Neuron (in vitro differentiated cells): ENCODE measurements at regions not wholly inside any gene's neighbourhood (a gene's known extent, or its start where the extent isn't known, plus 50 kb on each side); places are given as distances from the start of the nearest gene placed in this dataset.
"Not testable (repeated sequence)": the region's sequence is repeated elsewhere in the genome, so short reads cannot be mapped to it uniquely, and the experiment has no call there.

Source experiments
- H2AFZ ChIP-seq: one replicate; pipeline ENCODE4 v1.6.1; 2013; ENCODE audit warnings: low read depth, mild to moderate bottlenecking, inconsistent platforms, low read length, moderate library complexity
- H3K27me3 ChIP-seq: one replicate; pipeline ENCODE4 v1.6.1; 2013; ENCODE audit warnings: low read length; ENCODE audit not compliant: insufficient read depth
- H3K36me3 ChIP-seq: one replicate; pipeline ENCODE4 v1.6.1; 2013; ENCODE audit warnings: low read length; ENCODE audit not compliant: insufficient read depth
- H3K4me1 ChIP-seq: one replicate; pipeline ENCODE4 v1.6.1; 2013; ENCODE audit warnings: low read length; ENCODE audit not compliant: insufficient read depth
- H3K4me3 ChIP-seq: 2 replicates; pipeline ENCODE4 v1.5.1; 2013; ENCODE audit warnings: mild to moderate bottlenecking, low read length, moderate library complexity
- H3K9me3 ChIP-seq: one replicate; pipeline ENCODE4 v1.6.1; 2013; ENCODE audit warnings: low read length

DNA sequence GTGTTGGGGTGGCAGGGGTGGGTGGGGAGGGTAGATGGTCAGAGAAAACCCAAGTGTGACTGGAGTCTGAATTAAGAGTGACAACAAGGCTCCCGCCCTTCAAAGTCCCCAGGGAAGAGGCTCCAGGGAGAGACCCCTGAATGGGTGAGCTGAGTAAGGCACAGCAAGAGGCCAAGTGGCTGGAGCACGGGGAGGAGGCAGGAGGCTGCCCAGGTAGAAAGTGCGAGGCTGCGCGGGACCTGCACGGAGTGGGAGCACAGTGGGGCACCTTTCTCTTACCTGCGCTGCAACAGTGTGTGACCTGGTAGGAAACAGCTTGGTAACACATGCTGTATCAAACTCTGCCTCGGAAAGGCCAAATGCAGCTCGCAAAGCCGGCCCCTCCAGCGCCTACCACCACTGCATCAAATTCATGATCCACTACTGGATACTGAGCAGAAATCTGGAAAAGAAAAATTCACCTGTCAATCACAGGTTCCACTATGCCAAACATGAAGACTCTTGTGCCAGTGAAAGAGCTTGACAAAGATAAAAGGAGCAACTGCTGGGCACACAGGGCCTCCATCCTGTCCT, 77.1 kb upstream of the TNK2 start:
- H3K27me3 ChIP-seq, H3K9me3 ChIP-seq, H3K4me3 ChIP-seq, H2AFZ ChIP-seq, H3K4me1 ChIP-seq: not testable (repeated sequence)
- peaks cover 14% of the 10 kb centered on the region for H3K36me3 ChIP-seq

DNA sequence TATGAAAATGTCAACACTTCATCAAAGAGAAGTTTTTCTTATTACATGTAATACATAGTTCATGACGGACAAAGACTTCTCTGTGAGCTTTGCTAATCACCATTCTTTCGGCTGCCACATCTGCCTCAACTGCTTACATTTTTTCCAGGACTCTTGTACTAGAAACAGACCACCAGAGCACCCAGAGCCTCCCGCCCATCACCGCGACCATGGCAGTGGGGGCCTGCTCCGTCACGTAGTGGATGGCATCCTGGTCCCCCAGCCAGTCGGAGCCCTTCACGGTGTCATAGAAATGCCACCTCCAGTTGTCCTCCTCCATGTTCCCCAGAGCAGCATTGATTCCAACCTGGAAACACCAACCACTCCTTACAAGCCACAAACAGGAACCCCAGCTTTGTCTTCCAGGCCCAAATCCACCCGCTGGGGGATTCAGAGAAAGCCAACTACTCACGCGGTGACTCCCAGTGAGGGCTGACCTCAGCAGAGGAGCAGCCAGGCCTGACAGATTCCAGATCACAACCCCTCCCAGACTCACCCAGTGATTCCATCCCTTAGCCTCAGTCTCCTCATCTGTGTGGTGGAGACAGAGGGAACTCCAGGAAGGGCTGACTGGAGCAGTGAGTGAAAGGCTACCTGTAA, 76.2 kb upstream of the TNK2 start:
- peaks cover 14% of the 10 kb centered on the region for H3K36me3 ChIP-seq
- H3K9me3 ChIP-seq, H3K4me1 ChIP-seq, H2AFZ ChIP-seq, H3K27me3 ChIP-seq, H3K4me3 ChIP-seq: not testable (repeated sequence)

DNA sequence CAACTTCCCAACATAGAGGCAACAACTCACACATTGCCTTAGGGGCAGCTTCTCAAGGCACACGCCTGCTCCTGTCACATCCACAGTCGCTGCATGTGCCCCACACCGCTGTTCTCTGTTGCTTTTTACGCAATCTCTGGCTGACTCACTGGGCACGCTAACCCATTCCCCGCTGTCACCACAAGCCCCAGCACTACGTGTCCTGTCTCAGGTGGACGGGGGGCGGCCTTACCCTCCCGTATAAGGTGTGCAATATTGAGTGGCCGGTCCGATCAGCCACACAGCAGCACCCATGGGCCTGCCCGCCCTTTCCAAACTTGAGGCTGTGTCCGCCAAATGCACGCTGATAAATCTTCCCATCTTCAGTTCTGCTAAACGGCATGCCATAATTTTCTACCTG, 75.5 kb upstream of the TNK2 start:
- peaks cover 17% of the 10 kb centered on the region for H3K36me3 ChIP-seq
- H2AFZ ChIP-seq, H3K9me3 ChIP-seq, H3K27me3 ChIP-seq, H3K4me3 ChIP-seq, H3K4me1 ChIP-seq: not testable (repeated sequence)

DNA sequence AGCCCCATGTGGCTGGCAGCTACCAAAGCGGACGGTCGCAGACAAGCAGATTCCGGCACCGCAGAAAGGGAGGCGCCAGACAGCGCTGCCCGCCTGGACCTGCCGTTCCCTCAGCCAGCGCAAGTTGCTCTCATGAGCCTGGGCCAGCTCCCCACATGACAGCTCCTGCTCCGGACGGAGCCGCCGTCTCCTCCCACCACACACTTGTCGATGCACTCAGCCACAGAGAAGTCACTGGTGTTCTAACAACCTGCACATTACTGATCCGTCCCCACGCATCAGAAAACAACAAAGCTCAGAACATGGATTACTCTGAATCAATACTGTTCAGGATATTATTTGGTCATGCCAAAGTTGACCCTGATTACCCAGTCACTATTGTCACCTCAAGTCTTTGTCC, 74.4 kb upstream of the TNK2 start:
- peaks cover 20% of the 10 kb centered on the region for H3K36me3 ChIP-seq
- not testable (repeated sequence) for H3K4me3 ChIP-seq, H3K9me3 ChIP-seq, H2AFZ ChIP-seq, H3K4me1 ChIP-seq, H3K27me3 ChIP-seq

DNA sequence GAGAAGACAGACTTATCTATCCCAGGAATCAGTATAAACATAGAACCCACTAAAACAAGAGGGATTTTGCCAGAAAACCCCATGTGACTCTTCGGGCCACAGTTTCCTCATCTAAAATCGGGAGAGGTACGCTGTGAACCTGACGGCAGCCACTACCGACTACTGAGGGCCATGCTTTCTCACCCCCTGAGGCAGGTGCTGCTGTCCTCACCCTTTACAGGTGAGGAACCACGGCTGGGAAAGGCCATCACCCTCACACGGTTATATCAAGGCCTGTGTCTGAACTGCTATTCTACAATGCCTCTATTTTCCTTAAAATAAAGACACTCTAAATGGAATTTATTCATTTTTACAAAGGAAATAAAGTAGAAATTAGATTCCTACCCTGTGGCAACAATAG, 73.4 kb upstream of the TNK2 start:
- not testable (repeated sequence) for H3K4me3 ChIP-seq, H2AFZ ChIP-seq, H3K9me3 ChIP-seq, H3K4me1 ChIP-seq, H3K27me3 ChIP-seq
- H3K36me3 ChIP-seq = peaks cover 21% of the 10 kb centered on the region

DNA sequence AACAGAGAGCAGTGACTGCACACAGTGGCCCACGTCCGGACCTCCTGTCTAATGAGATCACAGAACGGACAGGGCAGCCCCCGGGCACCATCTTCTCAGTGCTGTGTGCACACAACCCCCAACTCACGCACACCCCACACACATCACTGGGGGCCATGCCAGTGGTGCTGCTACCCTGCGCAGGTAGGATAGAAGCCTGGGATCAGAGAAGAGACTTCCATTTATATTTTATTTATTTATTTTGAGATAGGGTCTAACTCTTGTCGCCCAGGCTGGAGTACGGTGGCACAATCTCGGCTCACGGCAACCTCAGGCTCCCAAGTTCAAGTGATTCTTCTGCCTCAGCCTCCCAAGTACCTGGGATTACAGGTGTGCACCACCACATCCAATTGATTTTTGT, 71.5 kb upstream of the TNK2 start:
- H3K27me3 ChIP-seq, H2AFZ ChIP-seq, H3K4me3 ChIP-seq, H3K9me3 ChIP-seq, H3K4me1 ChIP-seq: not testable (repeated sequence)
- H3K36me3 ChIP-seq = peaks cover 31% of the 10 kb centered on the region

DNA sequence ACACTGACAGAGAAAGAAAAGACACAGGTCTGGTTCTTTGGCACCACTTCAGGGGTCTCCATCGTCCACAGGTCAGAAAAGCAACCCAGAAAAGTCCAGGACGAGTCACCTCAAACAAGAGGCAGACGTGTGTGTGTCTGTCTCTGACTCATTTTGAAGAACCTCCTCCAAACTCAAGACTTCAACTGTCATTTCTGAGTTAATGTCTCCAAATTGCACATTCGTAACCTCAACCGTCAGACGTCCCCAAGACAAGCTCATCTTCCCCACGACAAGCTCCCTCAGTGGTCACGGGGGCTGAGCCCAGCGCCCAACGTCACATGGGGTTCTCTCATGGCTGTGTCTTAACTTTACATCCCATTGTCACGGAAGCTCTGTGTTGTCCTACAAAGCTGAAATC, 70.2 kb upstream of the TNK2 start:
- H2AFZ ChIP-seq, H3K4me1 ChIP-seq, H3K4me3 ChIP-seq, H3K9me3 ChIP-seq, H3K27me3 ChIP-seq: not testable (repeated sequence)
- peaks cover 31% of the 10 kb centered on the region for H3K36me3 ChIP-seq

DNA sequence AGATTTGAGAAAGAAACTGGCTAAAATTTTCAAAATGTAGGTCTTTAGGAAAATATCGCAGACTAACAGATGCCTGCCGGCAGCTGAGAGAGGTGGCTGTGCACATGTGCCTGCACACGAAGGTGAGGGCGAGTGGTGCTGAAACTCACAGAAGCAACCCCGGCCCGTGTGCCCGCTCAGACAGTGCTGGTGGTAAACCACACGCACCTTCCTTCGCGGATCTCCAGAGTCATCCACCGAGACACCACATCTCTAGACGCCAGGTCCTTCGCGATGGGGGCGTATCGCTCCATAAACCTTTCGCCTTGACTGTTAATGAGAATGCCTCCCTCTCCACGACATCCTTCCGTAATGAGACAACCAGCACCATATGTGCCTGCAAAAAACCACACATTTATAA, 68.5 kb upstream of the TNK2 start:
- H3K4me3 ChIP-seq, H2AFZ ChIP-seq, H3K4me1 ChIP-seq, H3K9me3 ChIP-seq, H3K27me3 ChIP-seq: not testable (repeated sequence)
- peaks cover 25% of the 10 kb centered on the region for H3K36me3 ChIP-seq

DNA sequence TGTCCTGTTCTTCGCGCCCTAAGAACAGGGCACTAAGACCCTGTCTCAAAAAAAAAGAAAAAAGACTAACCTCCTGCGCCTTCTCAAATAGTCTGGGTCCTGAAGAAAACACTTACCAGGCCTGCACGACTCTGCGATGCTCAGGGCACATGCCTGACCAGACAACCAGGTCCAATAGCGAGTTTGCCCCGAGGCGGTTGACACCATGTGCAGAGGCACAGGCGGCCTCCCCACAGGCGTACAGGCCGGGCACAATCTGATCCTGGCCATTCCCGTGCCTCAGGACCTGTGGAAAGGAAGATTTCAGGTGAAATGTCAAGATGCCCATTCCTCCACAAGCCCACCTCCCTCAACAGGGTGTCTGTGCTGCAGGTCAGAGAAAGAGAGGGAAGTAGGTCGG, 65.9 kb upstream of the TNK2 start:
- H3K36me3 ChIP-seq = peaks cover 41% of the 10 kb centered on the region

DNA sequence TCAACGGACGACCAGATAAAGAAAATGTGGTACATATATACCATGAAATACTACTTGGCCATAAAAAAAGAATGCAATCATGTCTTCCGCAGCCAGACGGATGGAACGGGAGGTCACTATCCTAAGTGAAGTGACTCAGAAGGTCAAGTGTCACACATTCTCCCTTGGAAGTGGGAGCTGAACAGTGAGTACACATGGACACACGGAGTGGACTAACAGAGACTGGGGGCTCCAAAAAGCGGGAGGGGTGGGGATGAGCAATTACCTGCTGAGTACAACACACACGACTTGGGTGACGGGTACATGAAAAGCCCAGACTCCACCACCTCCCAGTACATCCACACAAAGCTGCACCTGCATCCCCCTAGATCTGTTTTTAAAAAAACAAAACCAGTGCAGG, 62.5 kb upstream of the TNK2 start:
- not testable (repeated sequence) for H2AFZ ChIP-seq, H3K4me1 ChIP-seq, H3K9me3 ChIP-seq, H3K27me3 ChIP-seq, H3K4me3 ChIP-seq
- peaks cover 35% of the 10 kb centered on the region for H3K36me3 ChIP-seq

More for the DNA sequence above, 65.9 kb upstream of the TNK2 start:
- not testable (repeated sequence) for H3K27me3 ChIP-seq, H3K4me1 ChIP-seq, H3K9me3 ChIP-seq, H3K4me3 ChIP-seq, H2AFZ ChIP-seq

DNA sequence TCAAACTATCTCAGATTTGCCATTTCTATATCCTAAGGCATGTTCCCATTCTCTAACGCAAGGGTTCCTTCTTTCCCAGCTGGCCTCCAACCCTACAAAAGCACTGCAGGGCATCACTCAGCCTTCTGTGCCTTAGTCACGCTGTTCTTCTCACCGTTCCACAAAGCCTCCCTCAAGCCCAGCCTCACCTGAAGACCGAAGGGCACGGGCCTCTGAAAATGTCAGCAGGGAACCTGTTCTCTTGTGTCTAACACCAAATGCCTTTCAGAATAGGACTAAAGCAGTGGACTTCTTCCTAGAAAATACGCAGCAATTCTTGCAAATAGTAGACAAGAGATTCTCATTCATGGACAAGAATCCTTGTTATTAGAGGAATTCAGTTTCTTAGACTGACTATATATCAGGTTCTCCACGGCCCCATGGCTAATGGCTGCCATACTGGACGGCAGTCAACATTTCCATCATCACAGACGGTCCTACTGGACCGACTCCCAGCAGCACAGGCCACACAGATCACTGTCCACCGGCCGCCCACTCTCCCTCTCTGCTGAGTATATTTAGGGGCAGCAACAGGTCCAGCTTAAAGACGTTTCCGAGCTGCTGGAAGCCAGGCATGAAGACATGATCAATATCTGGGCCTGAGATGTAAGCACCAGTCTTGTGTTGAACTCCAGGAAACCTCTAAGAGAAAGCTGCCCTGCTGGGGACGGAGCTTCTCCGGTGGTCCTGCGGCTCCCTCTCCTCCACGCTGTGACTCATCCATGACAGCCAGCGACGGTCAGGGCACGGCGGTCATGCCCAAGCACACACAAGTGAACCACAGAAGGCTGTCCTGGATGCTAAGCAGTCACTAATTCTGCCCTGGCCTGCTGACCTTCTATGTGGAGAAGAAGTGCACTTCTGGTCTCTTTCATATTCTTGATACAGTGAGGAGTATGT, 61.8 kb upstream of the TNK2 start:
- not testable (repeated sequence) for H3K9me3 ChIP-seq, H3K4me1 ChIP-seq, H2AFZ ChIP-seq, H3K27me3 ChIP-seq, H3K4me3 ChIP-seq
- H3K36me3 ChIP-seq = peaks cover 35% of the 10 kb centered on the region

DNA sequence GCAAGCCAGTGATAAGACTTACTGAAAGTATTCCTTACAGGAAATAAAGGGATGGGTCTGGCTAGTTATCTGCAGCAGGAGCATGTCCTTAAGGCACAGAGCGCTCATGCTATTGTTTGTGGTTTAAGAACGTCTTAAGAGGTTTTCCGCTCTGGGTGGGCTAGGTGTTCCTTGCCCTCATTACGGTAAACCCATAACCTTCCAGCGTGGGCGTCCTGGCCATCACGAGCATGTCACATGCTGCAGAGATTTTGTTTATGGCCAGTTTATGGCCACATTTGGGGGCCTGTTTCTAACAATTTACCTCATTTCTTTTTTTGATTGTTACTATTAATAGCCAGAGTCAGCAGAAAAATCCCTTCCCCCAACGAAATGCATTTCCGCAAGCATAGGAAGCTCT, 61.0 kb upstream of the TNK2 start:
- not testable (repeated sequence) for H2AFZ ChIP-seq, H3K9me3 ChIP-seq, H3K4me1 ChIP-seq, H3K27me3 ChIP-seq, H3K4me3 ChIP-seq
- peaks cover 39% of the 10 kb centered on the region for H3K36me3 ChIP-seq

DNA sequence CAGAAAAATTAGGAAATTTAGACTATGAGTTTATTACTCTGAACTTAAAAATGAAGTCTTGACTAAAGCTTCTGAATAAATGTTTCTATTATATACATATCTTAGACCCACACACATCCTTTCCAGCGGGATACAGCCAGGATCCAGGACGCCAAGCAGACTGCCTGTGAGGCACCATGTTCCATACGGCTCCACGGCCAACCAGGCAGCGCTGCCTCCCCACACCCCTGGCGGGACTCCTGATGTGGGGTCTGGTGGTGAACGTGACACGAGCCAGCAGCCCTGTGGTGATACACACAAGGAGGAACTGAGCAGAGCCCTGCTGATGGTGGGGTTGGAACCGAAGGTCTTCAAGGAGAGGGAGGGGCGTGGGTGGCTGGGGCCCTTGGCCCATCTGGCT, 59.8 kb upstream of the TNK2 start:
- H3K9me3 ChIP-seq, H2AFZ ChIP-seq, H3K4me1 ChIP-seq, H3K4me3 ChIP-seq, H3K27me3 ChIP-seq: not testable (repeated sequence)
- peaks cover 35% of the 10 kb centered on the region for H3K36me3 ChIP-seq

DNA sequence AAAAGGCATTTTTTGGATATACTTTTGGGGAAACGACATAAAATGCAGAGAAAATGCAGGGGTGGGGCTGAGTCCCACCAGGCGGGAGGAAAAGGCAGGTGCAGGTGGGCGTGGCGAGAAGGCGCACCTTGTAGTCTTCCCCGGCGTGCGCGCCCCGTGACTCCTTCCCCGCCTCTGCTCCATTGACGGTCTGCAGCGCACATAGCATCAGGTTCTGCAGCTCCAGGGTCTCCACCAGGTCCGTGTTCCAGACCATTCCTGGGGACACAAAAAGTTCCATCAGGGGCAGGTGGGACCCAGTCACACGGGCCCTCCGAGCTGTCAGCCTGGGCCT, 59.0 kb upstream of the TNK2 start:
- not testable (repeated sequence) for H3K4me3 ChIP-seq, H3K9me3 ChIP-seq, H3K27me3 ChIP-seq, H2AFZ ChIP-seq, H3K4me1 ChIP-seq
- peaks cover 36% of the 10 kb centered on the region for H3K36me3 ChIP-seq
